GM23338 (cell line): ENCODE measurements at regions not wholly inside any gene's neighbourhood (a gene's known extent, or its start where the extent isn't known, plus 50 kb on each side); places are given as distances from the start of the nearest gene placed in this dataset.

ENCODE experiments used
- ATAC-seq: fragments of 200-7000 bp; cut with Tn5 transposase; 3 replicates; pipeline ENCODE4 v1.9.1; 2020
- DNase-seq: peaks from one replicate; pipeline ENCODE4 v3.0.0-alpha.2; 2015; ENCODE audit warnings: low spot score
- H2AFZ ChIP-seq: fragments of 200-600 bp; sonication (generic); 2 replicates; pipeline ENCODE4 v1.8.0; 2016; ENCODE audit warnings: antibody characterized with exemption, mild to moderate bottlenecking, moderate library complexity
- H3F3A ChIP-seq: fragments of 200-600 bp; sonication (generic); replicated peaks from 2 replicates; pipeline ENCODE4 v1.8.0; 2017; ENCODE audit warnings: antibody characterized with exemption, mixed run types, low read depth
- H3K27ac ChIP-seq: fragments of 200-600 bp; sonication (generic); 2 replicates; pipeline ENCODE4 v1.6.1; 2016; ENCODE audit warnings: low read depth
- H3K27me3 ChIP-seq: fragments of 200-600 bp; sonication (generic); 2 replicates; pipeline ENCODE4 v1.8.0; 2016; ENCODE audit warnings: mild to moderate bottlenecking, mixed run types, moderate library complexity; ENCODE audit not compliant: insufficient read depth
- H3K36me3 ChIP-seq: fragments of 200-600 bp; sonication (generic); 2 replicates; pipeline ENCODE4 v1.8.0; 2016; ENCODE audit warnings: mild to moderate bottlenecking; ENCODE audit not compliant: insufficient read depth
- H3K4me1 ChIP-seq: fragments of 200-600 bp; sonication (generic); 2 replicates; pipeline ENCODE4 v1.8.0; 2016; ENCODE audit warnings: mild to moderate bottlenecking, moderate library complexity; ENCODE audit not compliant: insufficient read depth
- H3K4me2 ChIP-seq: fragments of 200-600 bp; sonication (generic); 2 replicates; pipeline ENCODE4 v1.7.1; 2017; ENCODE audit warnings: mixed run types
- H3K4me3 ChIP-seq: fragments of 200-600 bp; sonication (generic); 2 replicates; pipeline ENCODE4 v1.6.1; 2016; ENCODE audit warnings: mixed run types
- H3K79me2 ChIP-seq: fragments of 200-600 bp; sonication (generic); replicated peaks from 2 replicates; pipeline ENCODE4 v1.8.0; 2017; ENCODE audit warnings: mild to moderate bottlenecking; ENCODE audit not compliant: insufficient read depth
- H3K9me2 ChIP-seq: fragments of 200-600 bp; sonication (generic); 2 replicates; pipeline ENCODE4 v1.8.0; 2017; ENCODE audit not compliant: insufficient read depth
- H4K20me1 ChIP-seq: fragments of 200-600 bp; sonication (generic); replicated peaks from 2 replicates; pipeline ENCODE4 v1.8.0; 2017; ENCODE audit warnings: mild to moderate bottlenecking; ENCODE audit not compliant: insufficient read depth
- H3K27ac Mint-ChIP-seq: 2 replicates; pipeline ENCODE4 v1.8.0; 2020; ENCODE audit warnings: inconsistent platforms, mild to moderate bottlenecking, moderate library complexity, mixed read lengths
- H3K27me3 Mint-ChIP-seq: 3 replicates; pipeline ENCODE4 v1.8.0; 2022; ENCODE audit warnings: low read depth, mild to moderate bottlenecking, moderate library complexity, mixed read lengths, inconsistent platforms; ENCODE audit not compliant: insufficient read depth, poor library complexity
- H3K36me3 Mint-ChIP-seq: 3 replicates; pipeline ENCODE4 v1.8.0; 2021; ENCODE audit warnings: low read depth, mild to moderate bottlenecking, inconsistent platforms, moderate library complexity, mixed read lengths
- H3K4me1 Mint-ChIP-seq: 3 replicates; pipeline ENCODE4 v1.8.0; 2020; ENCODE audit warnings: mild to moderate bottlenecking, inconsistent platforms, mixed read lengths
- H3K4me3 Mint-ChIP-seq: 3 replicates; pipeline ENCODE4 v1.8.0; 2021; ENCODE audit warnings: moderate library complexity, mild to moderate bottlenecking, inconsistent platforms, mixed read lengths
- H3K9me3 Mint-ChIP-seq: 3 replicates; pipeline ENCODE4 v1.8.0; 2020; ENCODE audit warnings: moderate library complexity, mild to moderate bottlenecking, inconsistent platforms, mixed read lengths
- CREB1 ChIP-seq: fragments of 250-450 bp; sonication (Bioruptor Pico); IDR thresholded peaks from 2 replicates; pipeline ENCODE4 v1.5.0; 2020; ENCODE audit warnings: low read depth, mild to moderate bottlenecking, moderate library complexity
- NANOG ChIP-seq: IDR thresholded peaks from 2 replicates; pipeline ENCODE4 v1.6.1; 2016; ENCODE audit warnings: antibody characterized with exemption, borderline replicate concordance
- POLR2AphosphoS5 ChIP-seq: IDR thresholded peaks from 2 replicates; pipeline ENCODE4 v1.6.1; 2016; ENCODE audit warnings: antibody characterized with exemption, low read depth
- STAT1 ChIP-seq: IDR thresholded peaks from one replicate; pipeline ENCODE4 v1.6.1; 2016; ENCODE audit warnings: antibody characterized with exemption; ENCODE audit not compliant: unreplicated experiment
- ZNF331 ChIP-seq: fragments of 250-450 bp; sonication (Bioruptor Pico); IDR thresholded peaks from 2 replicates; pipeline ENCODE4 v1.5.0; 2020; ENCODE audit warnings: low read depth, mild to moderate bottlenecking, moderate library complexity
- TF ChIP-seq, protein P1 (sequence below): IDR thresholded peaks from 2 replicates; pipeline ENCODE4 v1.6.1; 2016; ENCODE audit warnings: antibody characterized with exemption
- TF ChIP-seq, protein P2 (sequence below): IDR thresholded peaks from one replicate; pipeline ENCODE4 v1.6.1; 2018; ENCODE audit warnings: antibody characterized with exemption; ENCODE audit not compliant: unreplicated experiment
- TF ChIP-seq, protein P3 (sequence below), 2 experiments: fragments of 200-600 bp in 1 of 2; sonication (generic) in 1 of 2; conservative IDR thresholded peaks; 2 replicates each; pipeline versions ENCODE4 v1.5.1 to v1.6.1; 2016 to 2017; ENCODE audit warnings: antibody characterized with exemption in 2 of 2, low read depth in 2 of 2, mild to moderate bottlenecking in 2 of 2, moderate library complexity in 1 of 2

DNA sequence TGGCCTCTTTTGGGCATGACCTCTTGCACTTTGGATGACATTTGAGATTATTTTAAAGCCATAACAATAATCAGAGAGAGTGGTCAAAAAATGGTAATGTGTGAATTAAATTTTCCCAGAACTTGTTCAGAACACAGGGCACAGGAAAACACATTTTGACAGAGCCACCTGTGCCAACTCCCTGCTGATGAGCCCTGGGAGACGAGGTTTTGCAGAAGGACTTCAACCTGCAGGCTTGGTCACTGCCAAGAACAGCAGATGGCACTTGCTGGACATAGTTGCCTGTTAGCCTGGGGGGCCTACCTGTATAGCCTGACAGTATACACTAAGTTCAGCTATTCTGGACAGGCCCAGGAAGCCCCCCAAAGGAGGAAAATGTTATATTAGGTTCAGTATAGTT lies 277.8 kb upstream of the EMCN start (continued):
- TF ChIP-seq, protein P1, sequence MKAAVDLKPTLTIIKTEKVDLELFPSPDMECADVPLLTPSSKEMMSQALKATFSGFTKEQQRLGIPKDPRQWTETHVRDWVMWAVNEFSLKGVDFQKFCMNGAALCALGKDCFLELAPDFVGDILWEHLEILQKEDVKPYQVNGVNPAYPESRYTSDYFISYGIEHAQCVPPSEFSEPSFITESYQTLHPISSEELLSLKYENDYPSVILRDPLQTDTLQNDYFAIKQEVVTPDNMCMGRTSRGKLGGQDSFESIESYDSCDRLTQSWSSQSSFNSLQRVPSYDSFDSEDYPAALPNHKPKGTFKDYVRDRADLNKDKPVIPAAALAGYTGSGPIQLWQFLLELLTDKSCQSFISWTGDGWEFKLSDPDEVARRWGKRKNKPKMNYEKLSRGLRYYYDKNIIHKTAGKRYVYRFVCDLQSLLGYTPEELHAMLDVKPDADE, result no peak
- TF ChIP-seq, protein P2, sequence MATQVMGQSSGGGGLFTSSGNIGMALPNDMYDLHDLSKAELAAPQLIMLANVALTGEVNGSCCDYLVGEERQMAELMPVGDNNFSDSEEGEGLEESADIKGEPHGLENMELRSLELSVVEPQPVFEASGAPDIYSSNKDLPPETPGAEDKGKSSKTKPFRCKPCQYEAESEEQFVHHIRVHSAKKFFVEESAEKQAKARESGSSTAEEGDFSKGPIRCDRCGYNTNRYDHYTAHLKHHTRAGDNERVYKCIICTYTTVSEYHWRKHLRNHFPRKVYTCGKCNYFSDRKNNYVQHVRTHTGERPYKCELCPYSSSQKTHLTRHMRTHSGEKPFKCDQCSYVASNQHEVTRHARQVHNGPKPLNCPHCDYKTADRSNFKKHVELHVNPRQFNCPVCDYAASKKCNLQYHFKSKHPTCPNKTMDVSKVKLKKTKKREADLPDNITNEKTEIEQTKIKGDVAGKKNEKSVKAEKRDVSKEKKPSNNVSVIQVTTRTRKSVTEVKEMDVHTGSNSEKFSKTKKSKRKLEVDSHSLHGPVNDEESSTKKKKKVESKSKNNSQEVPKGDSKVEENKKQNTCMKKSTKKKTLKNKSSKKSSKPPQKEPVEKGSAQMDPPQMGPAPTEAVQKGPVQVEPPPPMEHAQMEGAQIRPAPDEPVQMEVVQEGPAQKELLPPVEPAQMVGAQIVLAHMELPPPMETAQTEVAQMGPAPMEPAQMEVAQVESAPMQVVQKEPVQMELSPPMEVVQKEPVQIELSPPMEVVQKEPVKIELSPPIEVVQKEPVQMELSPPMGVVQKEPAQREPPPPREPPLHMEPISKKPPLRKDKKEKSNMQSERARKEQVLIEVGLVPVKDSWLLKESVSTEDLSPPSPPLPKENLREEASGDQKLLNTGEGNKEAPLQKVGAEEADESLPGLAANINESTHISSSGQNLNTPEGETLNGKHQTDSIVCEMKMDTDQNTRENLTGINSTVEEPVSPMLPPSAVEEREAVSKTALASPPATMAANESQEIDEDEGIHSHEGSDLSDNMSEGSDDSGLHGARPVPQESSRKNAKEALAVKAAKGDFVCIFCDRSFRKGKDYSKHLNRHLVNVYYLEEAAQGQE, result no peak

DNA sequence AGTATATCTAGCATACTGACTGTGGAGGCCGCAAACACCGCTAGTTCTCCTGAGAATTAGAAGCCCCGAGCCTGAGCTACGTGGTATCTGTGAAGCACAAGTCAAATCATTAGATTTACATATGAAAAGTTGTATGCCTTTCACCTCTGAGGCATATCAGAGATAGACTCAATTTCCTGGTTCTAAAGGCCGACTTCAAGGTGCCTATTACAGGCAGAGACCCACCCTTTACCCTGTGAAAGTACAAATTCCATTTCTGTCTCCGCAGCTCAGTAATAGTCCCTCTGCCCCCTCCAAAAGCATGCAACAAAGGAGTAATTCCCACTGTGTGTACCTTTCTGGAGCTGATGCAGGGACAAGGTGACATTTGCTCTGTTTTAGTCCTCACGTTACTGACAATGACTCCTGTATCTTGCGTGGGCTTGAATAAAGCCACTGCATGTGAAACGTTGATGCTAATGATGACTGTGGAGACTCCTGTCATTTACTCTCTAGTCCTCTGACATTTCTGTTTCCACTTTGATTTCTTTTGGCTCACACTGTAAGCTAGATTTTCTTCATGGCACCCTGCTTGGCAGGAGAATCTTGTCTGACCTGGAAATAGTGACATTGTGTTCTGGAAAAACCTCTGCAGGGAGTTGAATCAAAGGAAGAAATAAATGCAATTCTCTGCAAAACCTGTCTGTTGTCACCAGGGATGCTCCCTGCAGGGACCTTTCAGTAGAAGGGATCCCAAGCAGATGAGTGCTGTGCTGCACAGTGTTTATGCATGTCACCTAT lies 273.2 kb upstream of the EMCN start:
- H3K4me1 Mint-ChIP-seq, result peaks cover 16% of the 10 kb centered on the region
- H3K27me3 Mint-ChIP-seq, result no peaks in the 10 kb centered on the region
- Histone ChIP-seq H3K36me3 (no peaks in the 10 kb centered on the region), H3K9me2 (no peaks in the 10 kb centered on the region), H2AFZ (peak overlapping the region; percentile 43; the same call in 1 of the 2 replicates), H3K79me2 (no peaks in the 10 kb centered on the region), H3K27ac (no peak overlapping the region), H3K27me3 (no peaks in the 10 kb centered on the region), H4K20me1 (no peaks in the 10 kb centered on the region), H3K4me2 (no peak overlapping the region), H3K4me3 (no peak overlapping the region), H3F3A (no peaks in the 10 kb centered on the region), H3K4me1 (0 out of 2 replicates have a peak, but pooled peaks cover 9% of the 10 kb centered on the region)
- ATAC-seq, result peak; percentile 42; the same call in 2 of the 3 replicates
- DNase-seq, result peak; percentile 7
- no peak overlapping the region for H3K4me3 Mint-ChIP-seq
- H3K27ac Mint-ChIP-seq, result no peak overlapping the region
- H3K36me3 Mint-ChIP-seq, result no peaks in the 10 kb centered on the region
- no peaks in the 10 kb centered on the region for H3K9me3 Mint-ChIP-seq
- TF ChIP-seq, protein P3, sequence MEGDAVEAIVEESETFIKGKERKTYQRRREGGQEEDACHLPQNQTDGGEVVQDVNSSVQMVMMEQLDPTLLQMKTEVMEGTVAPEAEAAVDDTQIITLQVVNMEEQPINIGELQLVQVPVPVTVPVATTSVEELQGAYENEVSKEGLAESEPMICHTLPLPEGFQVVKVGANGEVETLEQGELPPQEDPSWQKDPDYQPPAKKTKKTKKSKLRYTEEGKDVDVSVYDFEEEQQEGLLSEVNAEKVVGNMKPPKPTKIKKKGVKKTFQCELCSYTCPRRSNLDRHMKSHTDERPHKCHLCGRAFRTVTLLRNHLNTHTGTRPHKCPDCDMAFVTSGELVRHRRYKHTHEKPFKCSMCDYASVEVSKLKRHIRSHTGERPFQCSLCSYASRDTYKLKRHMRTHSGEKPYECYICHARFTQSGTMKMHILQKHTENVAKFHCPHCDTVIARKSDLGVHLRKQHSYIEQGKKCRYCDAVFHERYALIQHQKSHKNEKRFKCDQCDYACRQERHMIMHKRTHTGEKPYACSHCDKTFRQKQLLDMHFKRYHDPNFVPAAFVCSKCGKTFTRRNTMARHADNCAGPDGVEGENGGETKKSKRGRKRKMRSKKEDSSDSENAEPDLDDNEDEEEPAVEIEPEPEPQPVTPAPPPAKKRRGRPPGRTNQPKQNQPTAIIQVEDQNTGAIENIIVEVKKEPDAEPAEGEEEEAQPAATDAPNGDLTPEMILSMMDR (conservative IDR thresholded peaks at IDR 0.05; ENCODE audit: low read depth in 2 of 2), result no peak

DNA sequence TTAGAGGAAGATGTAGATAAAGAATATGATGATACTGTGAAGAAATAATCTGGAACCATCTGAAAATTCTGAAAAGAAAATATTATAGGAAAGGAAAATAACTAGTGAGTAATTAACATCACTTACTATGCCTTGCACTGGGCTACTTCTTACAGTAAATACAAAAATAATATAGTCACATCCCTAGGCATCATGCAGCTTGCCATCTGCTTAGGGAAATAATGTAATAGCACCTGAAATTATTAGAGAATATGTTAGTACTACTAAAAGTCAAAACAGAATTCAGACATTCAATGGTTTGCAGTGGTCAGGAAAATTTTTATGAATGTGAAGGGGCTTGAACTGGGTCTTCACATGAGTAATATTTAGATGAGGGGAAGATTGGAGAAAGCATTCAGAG lies 272.2 kb upstream of the EMCN start:
- no peaks in the 10 kb centered on the region for H3K9me2 ChIP-seq
- DNase-seq (no peak), ATAC-seq (no peak)
- H3K4me1 ChIP-seq, result 0 out of 2 replicates have a peak, but pooled peaks cover 9% of the 10 kb centered on the region
- peaks cover 16% of the 10 kb centered on the region for H3K4me1 Mint-ChIP-seq
- no peaks in the 10 kb centered on the region for H3K36me3 ChIP-seq
- no peaks in the 10 kb centered on the region for H3K9me3 Mint-ChIP-seq
- H3K4me3 ChIP-seq, result no peak overlapping the region
- no peaks in the 10 kb centered on the region for H3K79me2 ChIP-seq
- H3K36me3 Mint-ChIP-seq, result no peaks in the 10 kb centered on the region
- no peaks in the 10 kb centered on the region for H3K27me3 ChIP-seq
- H4K20me1 ChIP-seq, result no peaks in the 10 kb centered on the region
- H2AFZ ChIP-seq, result no peak overlapping the region
- no peaks in the 10 kb centered on the region for H3K27me3 Mint-ChIP-seq
- no peak overlapping the region for H3K27ac Mint-ChIP-seq
- H3K4me2 ChIP-seq, result no peak overlapping the region
- H3K27ac ChIP-seq, result no peak overlapping the region
- H3K4me3 Mint-ChIP-seq, result no peak overlapping the region
- no peaks in the 10 kb centered on the region for H3F3A ChIP-seq
- TF ChIP-seq, protein P1, result no peak
- TF ChIP-seq, protein P3 (conservative IDR thresholded peaks at IDR 0.05; ENCODE audit: low read depth in 2 of 2), result no peak
- TF ChIP-seq ZNF331, result no peak
- TF ChIP-seq POLR2AphosphoS5, result no peak
- no peak for TF ChIP-seq CREB1 (CRISPR knock-in tag)
- no peak for TF ChIP-seq STAT1
- no peak for TF ChIP-seq NANOG
